Activated B cell treated with CpG ODN at 0.5 μM for 24 hours (primary cell): ENCODE measurements at regions not wholly inside any gene's neighbourhood (a gene's known extent, or its start where the extent isn't known, plus 50 kb on each side); places are given as distances from the start of the nearest gene placed in this dataset.

Experiments used
- ATAC-seq: fragments of 200-7000 bp; cut with Tn5 transposase; one replicate; pipeline ENCODE4 v1.10.0; 2021; ENCODE audit warnings: low read depth, mild to moderate bottlenecking, moderate library complexity
- CTCF ChIA-PET: fragments of 350-600 bp; sonication (Branson Sonifier 250); formaldehyde crosslinking; loops from one replicate; lab custom pipeline; 2021; ENCODE audit warnings: antibody characterized with exemption; lab: Charles Lee
- POLR2A ChIA-PET: fragments of 350-600 bp; sonication (Branson Sonifier 250); formaldehyde crosslinking; loops from one replicate; lab custom pipeline; 2021; ENCODE audit warnings: antibody characterized with exemption; lab: Charles Lee
- DNase-seq: peaks from one replicate; pipeline ENCODE4 v3.0.0; 2022
- H3K27ac Mint-ChIP-seq: one replicate; pipeline ENCODE4 v1.8.0; 2020; ENCODE audit warnings: mixed read lengths
- H3K27me3 Mint-ChIP-seq: one replicate; pipeline ENCODE4 v1.8.0; 2021; ENCODE audit warnings: mixed read lengths
- H3K36me3 Mint-ChIP-seq: one replicate; pipeline ENCODE4 v1.8.0; 2021; ENCODE audit warnings: low read depth, mixed read lengths
- H3K4me1 Mint-ChIP-seq: one replicate; pipeline ENCODE4 v1.8.0; 2021; ENCODE audit warnings: mixed read lengths
- H3K4me3 Mint-ChIP-seq: one replicate; pipeline ENCODE4 v1.8.0; 2020; ENCODE audit warnings: mild to moderate bottlenecking, mixed read lengths
- H3K9me3 Mint-ChIP-seq: one replicate; pipeline ENCODE4 v1.8.0; 2020; ENCODE audit warnings: mixed read lengths
- CTCF ChIP-seq: fragments of 200-600 bp; IDR thresholded peaks from one replicate; pipeline ENCODE4 v1.8.0; 2022; ENCODE audit warnings: antibody characterized with exemption, mild to moderate bottlenecking
- intact Hi-C: fragments of 100-400 bp; cut with micrococcal nuclease; formaldehyde crosslinking; loops from one replicate; pipeline ENCODE4 v1.15.1; 2024

- intact Hi-C loops, result no loop called here
- Mint-ChIP-seq H3K36me3 (no peaks in the 10 kb centered on the region), H3K27me3 (peaks cover 22% of the 10 kb centered on the region), H3K4me3 (no peak overlapping the region), H3K4me1 (peaks cover 21% of the 10 kb centered on the region), H3K9me3 (no peaks in the 10 kb centered on the region), H3K27ac (no peak overlapping the region)
- no peak for ATAC-seq
- ChIA-PET CTCF (no interaction called here), POLR2A (no interaction called here)
- no peak for DNase-seq
- TF ChIP-seq CTCF, result no peak
Measured at GRCh38 chr16:85452364-85453193, 160.5 kb upstream of the GSE1 start.

GRCh38 chr16:85453194-85453678 lies 159.9 kb upstream of the GSE1 start:
- CTCF ChIA-PET, result no interaction called here
- Mint-ChIP-seq H3K36me3 (no peaks in the 10 kb centered on the region), H3K9me3 (no peaks in the 10 kb centered on the region), H3K4me3 (no peak overlapping the region), H3K4me1 (peaks cover 14% of the 10 kb centered on the region), H3K27me3 (peaks cover 24% of the 10 kb centered on the region), H3K27ac (no peak overlapping the region)
- no peak for TF ChIP-seq CTCF
- ATAC-seq, result no peak
- no peak for DNase-seq
- POLR2A ChIA-PET, result interaction anchor here (0.6 kb wide), 1 partner anchor 161 kb away, joined by 5 read pairs; no protein-coding TSS in a partner anchor
- intact Hi-C loops, result no loop called here

GRCh38 chr16:85453703-85454102 lies 159.4 kb upstream of the GSE1 start:
- no peak for ATAC-seq
- ChIA-PET CTCF (no interaction called here), POLR2A (interaction anchor here (0.6 kb wide), 1 partner anchor 160 kb away, joined by 5 read pairs; no protein-coding TSS in a partner anchor)
- Mint-ChIP-seq H3K9me3 (no peaks in the 10 kb centered on the region), H3K36me3 (no peaks in the 10 kb centered on the region), H3K4me1 (peaks cover 10% of the 10 kb centered on the region), H3K27ac (no peak overlapping the region), H3K27me3 (peaks cover 25% of the 10 kb centered on the region), H3K4me3 (no peak overlapping the region)
- no peak for TF ChIP-seq CTCF
- intact Hi-C loops, result no loop called here
- no peak for DNase-seq

- intact Hi-C loops, result no loop called here
- H3K27ac Mint-ChIP-seq, result no peak overlapping the region
- H3K4me3 Mint-ChIP-seq, result no peak overlapping the region
- no peaks in the 10 kb centered on the region for H3K36me3 Mint-ChIP-seq
- POLR2A ChIA-PET, result interaction anchor here (0.7 kb wide), 1 partner anchor 765 kb away, joined by 3 read pairs; no protein-coding TSS in a partner anchor
- TF ChIP-seq CTCF, result no peak
- no peak for DNase-seq
- no peak for ATAC-seq
- peaks cover 25% of the 10 kb centered on the region for H3K27me3 Mint-ChIP-seq
- H3K4me1 Mint-ChIP-seq, result peaks cover 4% of the 10 kb centered on the region
- no peaks in the 10 kb centered on the region for H3K9me3 Mint-ChIP-seq
- CTCF ChIA-PET, result no interaction called here
Measured at GRCh38 chr16:85454171-85454872, 158.8 kb upstream of the GSE1 start.

GRCh38 chr16:85455534-85455933 lies 157.6 kb upstream of the GSE1 start:
- ATAC-seq, result no peak
- Mint-ChIP-seq H3K36me3 (no peaks in the 10 kb centered on the region), H3K9me3 (no peaks in the 10 kb centered on the region), H3K27ac (no peak overlapping the region), H3K4me1 (peaks cover 3% of the 10 kb centered on the region), H3K4me3 (no peak overlapping the region), H3K27me3 (peaks cover 28% of the 10 kb centered on the region)
- no peak for DNase-seq
- ChIA-PET CTCF (no interaction called here), POLR2A (no interaction called here)
- TF ChIP-seq CTCF, result no peak
- intact Hi-C loops, result no loop called here
